PC-3 (cell line): ENCODE measurements at regions not wholly inside any gene's neighbourhood (a gene's known extent, or its start where the extent isn't known, plus 50 kb on each side); places are given as distances from the start of the nearest gene placed in this dataset.

Experiments used
- CTCF ChIP-seq: fragments of 300-600 bp; sonication (generic); conservative IDR thresholded peaks from 2 replicates; pipeline ENCODE4 v1.5.1; 2017; ENCODE audit warnings: antibody characterized with exemption, low read depth, mild to moderate bottlenecking, low read length
- EZH2 ChIP-seq: fragments of 300-600 bp; sonication (generic); IDR thresholded peaks from one replicate; pipeline ENCODE4 v1.6.1; 2017; ENCODE audit warnings: antibody characterized with exemption, mild to moderate bottlenecking, low read length; ENCODE audit not compliant: unreplicated experiment

- TF ChIP-seq CTCF (no peak), EZH2 (no peak)
These were observed 186.6 kb upstream of the ADAMTS16 start for GRCh38 chr5:4953576-4953975.
